ENCODE measurements at regions not wholly inside any gene's neighbourhood (a gene's known extent, or its start where the extent isn't known, plus 50 kb on each side); places are given as distances from the start of the nearest gene placed in this dataset.
"Not testable (repeated sequence)": the region's sequence is repeated elsewhere in the genome, so short reads cannot be mapped to it uniquely, and the experiment has no call there.

GRCh38 chr3:88291486-88291885 is 141.7 kb downstream of the C3orf38 start:
- no peak for DNase-seq

GRCh38 chr3:88298189-88298588 is 148.4 kb downstream of the C3orf38 start:
- no peak for DNase-seq

- DNase-seq: no peak
Measured at GRCh38 chr3:88301273-88301995, 151.7 kb downstream of the C3orf38 start.

- no peak for DNase-seq
Measured at GRCh38 chr3:88301996-88302393, 152.2 kb downstream of the C3orf38 start.

GRCh38 chr3:88303331-88303904 is 153.7 kb downstream of the C3orf38 start:
- not testable (repeated sequence) for DNase-seq

- DNase-seq: no peak
Measured at GRCh38 chr3:88307666-88308065, 157.9 kb downstream of the C3orf38 start.

- no peak for DNase-seq
Measured at GRCh38 chr3:88311826-88312225, 162.1 kb downstream of the C3orf38 start.

- no peak for DNase-seq
Measured at GRCh38 chr3:88312256-88312655, 162.5 kb downstream of the C3orf38 start.

- DNase-seq: no peak
Measured at GRCh38 chr3:88318067-88318466, 168.3 kb downstream of the C3orf38 start.

GRCh38 chr3:88321363-88322050 is 171.7 kb downstream of the C3orf38 start:
- no peak for DNase-seq

GRCh38 chr3:88324788-88325187 is 175.0 kb downstream of the C3orf38 start:
- DNase-seq: no peak

- DNase-seq: no peak
Measured at GRCh38 chr3:88334187-88334868, 184.6 kb downstream of the C3orf38 start.

- no peak for DNase-seq
Measured at GRCh38 chr3:88336894-88337293, 187.1 kb downstream of the C3orf38 start.

- no peak for DNase-seq
Measured at GRCh38 chr3:88343264-88343663, 193.5 kb downstream of the C3orf38 start.

GRCh38 chr3:88346643-88347042 is 196.9 kb downstream of the C3orf38 start:
- no peak for DNase-seq

- DNase-seq: no peak
Measured at GRCh38 chr3:88362428-88362827, 212.7 kb downstream of the C3orf38 start.

- no peak for DNase-seq
Measured at GRCh38 chr3:88364926-88365325, 215.2 kb downstream of the C3orf38 start.

GRCh38 chr3:88369337-88369736 is 219.6 kb downstream of the C3orf38 start:
- DNase-seq: no peak

GRCh38 chr3:88369767-88370166 is 220.0 kb downstream of the C3orf38 start:
- no peak for DNase-seq

- no peak for DNase-seq
Measured at GRCh38 chr3:88385090-88385489, 235.3 kb downstream of the C3orf38 start.

- no peak for DNase-seq
Measured at GRCh38 chr3:88398581-88398980, 248.8 kb downstream of the C3orf38 start.

- no peak for DNase-seq
Measured at GRCh38 chr3:88403319-88403718, 253.6 kb downstream of the C3orf38 start.

GRCh38 chr3:88408097-88408496 is 258.3 kb downstream of the C3orf38 start:
- DNase-seq: no peak
